Testis (tissue), 2 donors: ENCODE measurements at regions not wholly inside any gene's neighbourhood (a gene's known extent, or its start where the extent isn't known, plus 50 kb on each side); places are given as distances from the start of the nearest gene placed in this dataset.

Experiments used
- DNase-seq: peaks from one replicate; pipeline ENCODE4 v3.0.0-alpha.2; 2019
- H3K27ac ChIP-seq, 2 donors: fragments of 200-600 bp; sonication (generic); one replicate each; pipeline ENCODE4 v1.5.1; 2019
- H3K27me3 ChIP-seq: fragments of 200-600 bp; sonication (generic); one replicate; pipeline ENCODE4 v1.5.1; 2019
- H3K36me3 ChIP-seq: fragments of 200-600 bp; sonication (generic); one replicate; pipeline ENCODE4 v1.5.1; 2017; ENCODE audit warnings: low read depth; ENCODE audit errors: missing control alignments
- H3K4me1 ChIP-seq: fragments of 200-600 bp; sonication (generic); one replicate; pipeline ENCODE4 v1.5.1; 2019
- H3K4me3 ChIP-seq, 2 donors: fragments of 200-600 bp; sonication (generic); one replicate each; pipeline ENCODE4 v1.5.1; 2017 to 2019
- H3K9me3 ChIP-seq: fragments of 200-600 bp; sonication (generic); one replicate; pipeline ENCODE4 v1.5.1; 2017
- POLR2A ChIP-seq: fragments of 450-650 bp; IDR thresholded peaks from one replicate; pipeline ENCODE4 v1.6.1; 2017; ENCODE audit warnings: antibody characterized with exemption, mild to moderate bottlenecking, moderate library complexity
- WGBS, 2 donors: methylation state at CpG; one replicate each; pipeline ENCODE4 v1.1.5; 2018; 5-methylcytosine and 5-hydroxymethylcytosine counted together
- intact Hi-C: fragments of 100-400 bp; cut with DNase I; formaldehyde crosslinking; loops from one replicate; pipeline ENCODE4 v1.15.1; 2023; ENCODE audit warnings: low total_unique reads
- TF ChIP-seq, protein P1 (sequence below), 3 experiments: fragments of 450-650 bp in 2 of 3; fragments of 200-600 bp in 1 of 3; sonication (generic) in 1 of 3; IDR thresholded peaks; one replicate each; pipeline ENCODE4 v1.5.1; 2016 to 2019; ENCODE audit warnings: antibody characterized with exemption in 3 of 3, mild to moderate bottlenecking in 2 of 3, moderate library complexity in 1 of 3

- WGBS, 2 donors, result 46 to 54% methylated on average over 5 of the region's 5 CpGs
- Histone ChIP-seq H3K9me3 (no peaks in the 10 kb centered on the region), H3K36me3 (no peaks in the 10 kb centered on the region), H3K27me3 (no peaks in the 10 kb centered on the region), H3K4me1 (no peaks in the 10 kb centered on the region), H3K27ac (no peak overlapping the region), H3K4me3 (no peak overlapping the region)
- intact Hi-C loops, result no loop called here
- DNase-seq, result no peak
- TF ChIP-seq, protein P1, sequence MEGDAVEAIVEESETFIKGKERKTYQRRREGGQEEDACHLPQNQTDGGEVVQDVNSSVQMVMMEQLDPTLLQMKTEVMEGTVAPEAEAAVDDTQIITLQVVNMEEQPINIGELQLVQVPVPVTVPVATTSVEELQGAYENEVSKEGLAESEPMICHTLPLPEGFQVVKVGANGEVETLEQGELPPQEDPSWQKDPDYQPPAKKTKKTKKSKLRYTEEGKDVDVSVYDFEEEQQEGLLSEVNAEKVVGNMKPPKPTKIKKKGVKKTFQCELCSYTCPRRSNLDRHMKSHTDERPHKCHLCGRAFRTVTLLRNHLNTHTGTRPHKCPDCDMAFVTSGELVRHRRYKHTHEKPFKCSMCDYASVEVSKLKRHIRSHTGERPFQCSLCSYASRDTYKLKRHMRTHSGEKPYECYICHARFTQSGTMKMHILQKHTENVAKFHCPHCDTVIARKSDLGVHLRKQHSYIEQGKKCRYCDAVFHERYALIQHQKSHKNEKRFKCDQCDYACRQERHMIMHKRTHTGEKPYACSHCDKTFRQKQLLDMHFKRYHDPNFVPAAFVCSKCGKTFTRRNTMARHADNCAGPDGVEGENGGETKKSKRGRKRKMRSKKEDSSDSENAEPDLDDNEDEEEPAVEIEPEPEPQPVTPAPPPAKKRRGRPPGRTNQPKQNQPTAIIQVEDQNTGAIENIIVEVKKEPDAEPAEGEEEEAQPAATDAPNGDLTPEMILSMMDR (IDR thresholded peaks at IDR 0.05), result no peak
Observed at GRCh38 chr4:125520258-125520990, 205.7 kb downstream of the FAT4 start.

GRCh38 chr4:125522588-125522987 is 207.8 kb downstream of the FAT4 start:
- Histone ChIP-seq H3K4me3 (peak overlapping the region in 1 of 2 donors; percentile 10), H3K36me3 (no peaks in the 10 kb centered on the region), H3K27me3 (no peaks in the 10 kb centered on the region), H3K4me1 (no peaks in the 10 kb centered on the region), H3K27ac (no peak overlapping the region), H3K9me3 (no peaks in the 10 kb centered on the region)
- intact Hi-C loops, result no loop called here
- no peak for DNase-seq
- 63 to 71% methylated on average over 9 of the region's 9 CpGs for WGBS, 2 donors
- TF ChIP-seq, protein P1 (IDR thresholded peaks at IDR 0.05), result no peak
- TF ChIP-seq POLR2A, result no peak

DNA sequence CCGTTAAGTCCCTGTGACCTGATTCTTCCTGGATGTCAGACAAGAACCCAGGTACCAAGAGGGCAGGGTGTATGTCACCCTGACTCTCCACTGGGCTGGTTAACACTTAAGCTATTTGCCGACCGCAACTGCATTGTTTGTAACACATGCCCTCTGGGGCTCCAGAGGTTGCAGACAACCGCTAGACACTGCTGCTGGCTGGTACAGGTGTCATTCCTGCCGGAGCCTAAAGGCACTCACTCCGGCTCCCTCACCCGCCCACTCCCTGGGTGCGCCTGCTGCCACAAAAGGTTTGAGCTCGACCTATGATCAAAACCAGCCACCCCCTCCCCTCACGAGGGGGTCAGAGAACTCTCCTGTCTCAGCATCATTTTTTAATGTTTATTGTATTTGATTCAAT is 208.2 kb downstream of the FAT4 start:
- DNase-seq, result no peak
- 69 to 70% methylated on average over 9 to 10 of the region's 10 CpGs for WGBS, 2 donors

DNA sequence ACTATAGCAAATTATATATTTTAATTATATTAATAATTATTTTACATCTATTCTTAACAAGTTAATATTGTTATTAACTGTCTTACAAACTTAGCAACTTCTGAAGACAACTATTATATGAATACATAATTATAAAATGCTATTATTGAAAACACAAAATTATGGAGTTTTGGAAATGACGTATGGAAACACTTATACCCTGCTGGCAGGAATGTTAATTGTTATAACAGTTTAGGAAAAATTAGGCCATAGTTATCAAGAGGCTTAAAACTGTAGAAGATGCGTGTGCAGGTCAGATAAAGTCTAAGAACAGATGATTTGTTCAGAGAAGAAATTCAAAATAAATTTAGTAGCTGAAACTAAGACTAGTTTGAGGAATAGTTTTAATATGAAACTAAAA is 211.7 kb downstream of the FAT4 start:
- 68 to 77% methylated on average over 2 of the region's 2 CpGs for WGBS, 2 donors
- Histone ChIP-seq H3K36me3 (no peaks in the 10 kb centered on the region), H3K27ac (no peak overlapping the region), H3K27me3 (no peaks in the 10 kb centered on the region), H3K9me3 (no peaks in the 10 kb centered on the region), H3K4me1 (no peaks in the 10 kb centered on the region), H3K4me3 (no peak overlapping the region)
- intact Hi-C loops, result no loop called here
- TF ChIP-seq, protein P1 (IDR thresholded peaks at IDR 0.05), result no peak
- no peak for TF ChIP-seq POLR2A
- DNase-seq, result no peak

More for the DNA sequence above, 208.2 kb downstream of the FAT4 start:
- intact Hi-C loops, result no loop called here
- Histone ChIP-seq H3K36me3 (no peaks in the 10 kb centered on the region), H3K4me1 (no peaks in the 10 kb centered on the region), H3K9me3 (no peaks in the 10 kb centered on the region), H3K27ac (no peak overlapping the region), H3K27me3 (no peaks in the 10 kb centered on the region), H3K4me3 (peak overlapping the region in 1 of 2 donors; percentile 10)
- TF ChIP-seq, protein P1 (IDR thresholded peaks at IDR 0.05), result no peak
- no peak for TF ChIP-seq POLR2A

DNA sequence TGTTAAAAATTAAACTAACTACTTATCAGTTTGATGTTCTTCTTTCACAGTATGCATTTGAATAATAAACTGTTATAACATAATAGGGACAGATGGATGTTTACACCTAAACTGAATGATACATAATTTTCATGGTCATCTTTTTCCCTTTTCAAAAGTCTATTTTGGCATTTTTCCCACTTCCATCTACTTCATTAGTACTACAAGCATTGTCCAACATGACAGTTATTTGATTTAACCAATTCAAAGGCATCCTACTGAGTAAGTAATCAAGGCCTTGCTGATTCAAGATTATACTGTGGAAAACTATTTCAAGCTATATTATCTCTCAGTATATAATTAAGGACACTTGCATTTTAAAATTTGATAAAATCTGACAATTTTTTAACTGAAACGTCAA is 212.9 kb downstream of the FAT4 start:
- TF ChIP-seq POLR2A, result no peak
- TF ChIP-seq, protein P1 (IDR thresholded peaks at IDR 0.05), result no peak
- 66 to 67% methylated on average over 1 of the region's 1 CpG for WGBS, 2 donors
- H3K4me3 ChIP-seq, result no peak overlapping the region
- H3K4me1 ChIP-seq, result no peaks in the 10 kb centered on the region
- intact Hi-C loops, result no loop called here
- no peaks in the 10 kb centered on the region for H3K9me3 ChIP-seq
- H3K27ac ChIP-seq, result no peak overlapping the region
- DNase-seq, result no peak
- H3K27me3 ChIP-seq, result no peaks in the 10 kb centered on the region
- H3K36me3 ChIP-seq, result no peaks in the 10 kb centered on the region
